Mesothelial cell of epicardium (in vitro differentiated cells): ENCODE measurements at regions not wholly inside any gene's neighbourhood (a gene's known extent, or its start where the extent isn't known, plus 50 kb on each side); places are given as distances from the start of the nearest gene placed in this dataset.

ENCODE experiments used
- DNase-seq, 2 experiments: peaks; one replicate each; pipeline ENCODE4 v3.0.0; 2021; ENCODE audit warnings: low spot score in 2 of 2; ENCODE audit not compliant: unreplicated experiment in 2 of 2
- H3K27ac Mint-ChIP-seq: 2 replicates; pipeline ENCODE4 v1.8.0; 2021; ENCODE audit warnings: mixed read lengths
- H3K27me3 Mint-ChIP-seq: 2 replicates; pipeline ENCODE4 v1.8.0; 2021; ENCODE audit warnings: low read depth, mixed read lengths
- H3K36me3 Mint-ChIP-seq: 2 replicates; pipeline ENCODE4 v1.8.0; 2021; ENCODE audit warnings: mixed read lengths
- H3K4me1 Mint-ChIP-seq: 2 replicates; pipeline ENCODE4 v1.8.0; 2021; ENCODE audit warnings: mixed read lengths
- H3K4me3 Mint-ChIP-seq: 2 replicates; pipeline ENCODE4 v1.8.0; 2021; ENCODE audit warnings: mild to moderate bottlenecking, moderate library complexity, mixed read lengths
- H3K9me3 Mint-ChIP-seq: 2 replicates; pipeline ENCODE4 v1.8.0; 2021; ENCODE audit warnings: mixed read lengths
- TF ChIP-seq, protein P1 (sequence below): fragments of 200-600 bp; sonication (generic); IDR thresholded peaks from one replicate; pipeline ENCODE4 v1.5.0; 2021; ENCODE audit warnings: antibody characterized with exemption; ENCODE audit not compliant: unreplicated experiment

DNA sequence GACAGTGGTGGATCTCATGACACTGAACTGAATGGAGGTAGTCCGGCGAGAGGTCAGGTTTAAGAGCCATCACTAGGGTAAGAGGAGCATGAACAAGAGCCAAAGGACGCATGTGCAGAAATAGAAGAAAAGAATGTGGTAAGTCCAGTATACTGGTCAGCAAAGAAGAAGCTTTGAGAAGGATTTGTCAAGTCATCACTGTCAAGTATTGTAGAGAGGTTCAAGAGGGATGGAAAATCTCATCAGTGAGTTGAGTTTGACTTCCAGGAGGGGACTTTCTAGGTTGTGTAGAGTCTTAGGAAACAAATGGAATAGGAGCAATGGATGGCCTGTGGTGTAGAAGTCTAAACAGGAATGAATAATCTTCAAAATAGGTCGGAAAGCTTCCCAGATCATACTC lies 161.8 kb downstream of the BTBD3 start:
- H3K4me1 Mint-ChIP-seq: peaks cover 2% of the 10 kb centered on the region
- no peaks in the 10 kb centered on the region for H3K36me3 Mint-ChIP-seq
- no peak for DNase-seq
- H3K27ac Mint-ChIP-seq: no peak overlapping the region
- H3K9me3 Mint-ChIP-seq: no peaks in the 10 kb centered on the region
- H3K27me3 Mint-ChIP-seq: peaks cover 4% of the 10 kb centered on the region
- TF ChIP-seq, protein P1, sequence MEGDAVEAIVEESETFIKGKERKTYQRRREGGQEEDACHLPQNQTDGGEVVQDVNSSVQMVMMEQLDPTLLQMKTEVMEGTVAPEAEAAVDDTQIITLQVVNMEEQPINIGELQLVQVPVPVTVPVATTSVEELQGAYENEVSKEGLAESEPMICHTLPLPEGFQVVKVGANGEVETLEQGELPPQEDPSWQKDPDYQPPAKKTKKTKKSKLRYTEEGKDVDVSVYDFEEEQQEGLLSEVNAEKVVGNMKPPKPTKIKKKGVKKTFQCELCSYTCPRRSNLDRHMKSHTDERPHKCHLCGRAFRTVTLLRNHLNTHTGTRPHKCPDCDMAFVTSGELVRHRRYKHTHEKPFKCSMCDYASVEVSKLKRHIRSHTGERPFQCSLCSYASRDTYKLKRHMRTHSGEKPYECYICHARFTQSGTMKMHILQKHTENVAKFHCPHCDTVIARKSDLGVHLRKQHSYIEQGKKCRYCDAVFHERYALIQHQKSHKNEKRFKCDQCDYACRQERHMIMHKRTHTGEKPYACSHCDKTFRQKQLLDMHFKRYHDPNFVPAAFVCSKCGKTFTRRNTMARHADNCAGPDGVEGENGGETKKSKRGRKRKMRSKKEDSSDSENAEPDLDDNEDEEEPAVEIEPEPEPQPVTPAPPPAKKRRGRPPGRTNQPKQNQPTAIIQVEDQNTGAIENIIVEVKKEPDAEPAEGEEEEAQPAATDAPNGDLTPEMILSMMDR: no peak
- no peak overlapping the region for H3K4me3 Mint-ChIP-seq

DNA sequence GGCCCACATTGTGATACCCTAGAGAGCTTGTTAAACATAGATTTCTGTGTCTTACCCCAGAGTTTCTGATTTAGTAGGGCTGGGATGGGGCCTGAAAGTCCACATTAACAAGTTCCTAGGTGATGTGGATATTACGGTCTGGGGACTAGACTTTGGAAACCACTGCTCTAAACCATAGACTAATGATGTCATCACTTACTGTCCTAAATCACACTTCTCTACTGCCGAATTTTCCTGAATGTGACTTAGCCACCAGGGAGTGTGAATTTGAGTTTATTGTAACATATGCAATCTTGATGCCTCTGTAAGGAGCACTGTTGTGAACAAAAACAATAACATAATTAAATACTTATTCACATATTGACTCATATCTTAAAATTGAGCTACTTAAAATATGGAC lies 165.6 kb downstream of the BTBD3 start:
- TF ChIP-seq, protein P1: no peak
- H3K4me1 Mint-ChIP-seq: peaks cover 7% of the 10 kb centered on the region
- no peaks in the 10 kb centered on the region for H3K9me3 Mint-ChIP-seq
- no peak for DNase-seq
- H3K27me3 Mint-ChIP-seq: peaks cover 4% of the 10 kb centered on the region
- H3K36me3 Mint-ChIP-seq: no peaks in the 10 kb centered on the region
- no peak overlapping the region for H3K4me3 Mint-ChIP-seq
- H3K27ac Mint-ChIP-seq: no peak overlapping the region

DNA sequence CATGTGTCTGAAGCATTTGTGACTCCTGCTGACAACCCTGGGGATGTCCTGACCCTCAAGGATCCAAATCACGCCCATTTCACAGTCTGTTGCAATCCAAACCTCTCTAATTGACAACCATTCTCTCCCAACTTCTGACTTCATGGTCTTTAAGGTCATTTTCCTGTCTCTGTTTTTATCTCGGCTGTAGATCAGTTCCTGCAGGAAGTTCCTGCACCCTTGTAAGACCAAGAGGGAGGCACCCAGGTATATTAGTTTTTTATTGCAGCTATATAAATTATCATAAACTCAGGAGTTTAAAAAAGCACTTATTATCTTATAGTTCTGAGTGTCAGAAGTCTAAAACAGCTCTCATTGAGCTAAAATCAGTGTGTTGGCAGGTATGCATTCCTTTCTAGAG lies 166.8 kb downstream of the BTBD3 start:
- H3K27me3 Mint-ChIP-seq: no peaks in the 10 kb centered on the region
- no peak overlapping the region for H3K4me3 Mint-ChIP-seq
- no peak overlapping the region for H3K27ac Mint-ChIP-seq
- TF ChIP-seq, protein P1: no peak
- H3K4me1 Mint-ChIP-seq: peaks cover 7% of the 10 kb centered on the region
- no peaks in the 10 kb centered on the region for H3K36me3 Mint-ChIP-seq
- H3K9me3 Mint-ChIP-seq: no peaks in the 10 kb centered on the region
- DNase-seq: no peak

DNA sequence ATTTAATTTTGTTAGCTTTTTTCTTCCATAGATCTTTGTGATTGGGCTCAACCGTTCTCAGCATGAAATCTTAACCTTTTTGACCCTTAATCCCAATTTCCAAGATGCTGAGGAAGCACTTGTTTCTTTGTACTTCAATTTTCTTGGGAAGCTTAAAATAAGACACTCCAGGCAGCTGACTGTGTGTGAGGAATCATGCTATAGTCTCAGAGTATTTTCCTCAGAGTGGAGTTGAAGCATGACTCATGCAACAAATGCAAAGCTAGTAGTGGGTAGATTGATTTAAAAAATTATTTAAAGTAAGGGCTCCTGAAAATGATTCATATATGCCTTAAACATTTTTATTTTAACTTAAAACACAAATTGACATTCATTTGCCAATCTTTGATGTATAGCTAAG lies 168.7 kb downstream of the BTBD3 start:
- TF ChIP-seq, protein P1: no peak
- H3K4me3 Mint-ChIP-seq: no peak overlapping the region
- no peak for DNase-seq

DNA sequence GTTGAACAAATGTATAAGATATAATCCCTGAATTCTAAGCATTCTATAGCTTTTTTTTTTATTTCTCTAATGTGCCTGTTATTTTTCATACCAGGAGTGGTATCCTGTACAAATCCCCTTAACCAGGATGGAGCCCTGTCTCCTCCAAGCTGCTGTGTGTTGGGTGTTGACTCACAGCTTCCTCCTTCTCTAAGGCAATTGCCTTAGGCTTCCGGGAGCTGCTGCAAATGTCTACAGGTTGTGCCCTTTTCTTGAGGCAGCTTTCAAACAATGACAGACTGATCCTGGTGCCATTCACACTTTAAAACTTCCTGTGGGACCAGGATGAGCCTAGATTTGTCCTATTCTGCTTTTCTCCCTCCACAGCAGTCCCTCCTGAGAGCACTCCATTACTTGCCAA lies 173.2 kb downstream of the BTBD3 start:
- no peak overlapping the region for H3K27ac Mint-ChIP-seq
- peaks cover 2% of the 10 kb centered on the region for H3K4me1 Mint-ChIP-seq
- no peak for DNase-seq
- H3K4me3 Mint-ChIP-seq: no peak overlapping the region
- no peaks in the 10 kb centered on the region for H3K36me3 Mint-ChIP-seq
- TF ChIP-seq, protein P1: no peak
- no peaks in the 10 kb centered on the region for H3K27me3 Mint-ChIP-seq
- no peaks in the 10 kb centered on the region for H3K9me3 Mint-ChIP-seq

More for the DNA sequence above, 168.7 kb downstream of the BTBD3 start:
- Mint-ChIP-seq H3K27me3 (no peaks in the 10 kb centered on the region), H3K36me3 (no peaks in the 10 kb centered on the region), H3K9me3 (no peaks in the 10 kb centered on the region), H3K4me1 (peaks cover 7% of the 10 kb centered on the region), H3K27ac (no peak overlapping the region)
